ENCODE measurements at regions not wholly inside any gene's neighbourhood (a gene's known extent, or its start where the extent isn't known, plus 50 kb on each side); places are given as distances from the start of the nearest gene placed in this dataset.

- no peak for TF ChIP-seq CTCF (IDR thresholded peaks at IDR 0.05)
- TF ChIP-seq POLR2A (IDR thresholded peaks at IDR 0.05), result no peak
These were observed 200.2 kb downstream of the EXOC5 start for GRCh38 chr14:57068511-57068910.

Data from right lobe of liver (tissue), 4 donors.